ENCODE measurements at regions not wholly inside any gene's neighbourhood (a gene's known extent, or its start where the extent isn't known, plus 50 kb on each side); places are given as distances from the start of the nearest gene placed in this dataset.
A peak's percentile ranks its signal among the peaks of the same experiment; 100 is the strongest.

DNA sequence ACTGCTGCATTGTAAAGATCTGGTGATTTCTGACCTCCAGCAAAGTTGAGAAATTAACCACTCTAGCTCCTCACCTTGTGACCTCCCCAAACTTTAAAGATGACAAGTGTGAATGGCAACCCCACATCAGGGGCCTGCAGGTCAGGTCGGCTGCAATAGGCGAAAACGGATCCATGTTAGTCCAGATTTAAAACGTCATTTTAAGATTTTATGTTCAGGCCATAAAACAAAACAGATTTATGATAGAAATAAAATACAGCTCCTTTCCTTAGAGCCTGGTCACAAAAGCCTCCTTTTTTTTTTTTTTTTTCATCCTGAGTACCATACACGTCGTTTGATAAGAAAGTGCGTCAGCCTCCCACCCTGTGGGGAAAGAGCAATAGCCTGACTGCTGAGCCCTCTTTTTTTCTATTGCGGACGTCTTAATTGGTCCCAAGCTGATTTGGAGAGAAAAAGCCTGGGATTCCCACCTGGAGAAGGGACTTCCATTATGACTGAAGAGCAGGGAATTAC is 519.2 kb upstream of the NOX3 start:
- intact Hi-C loops (cut with DNase I, micrococcal nuclease): no loop called here
- DNase-seq: peak in 1 of 2 donors; percentile 25
- peak; percentile 89 for ATAC-seq

- intact Hi-C loops (cut with DNase I, micrococcal nuclease): no loop called here
- ATAC-seq (no peak), DNase-seq (no peak)
Measured at GRCh38 chr6:155974359-155974758, 518.7 kb upstream of the NOX3 start.

GRCh38 chr6:155970876-155971708 is 515.5 kb upstream of the NOX3 start:
- DNase-seq (no peak), ATAC-seq (peak; percentile 72)
- intact Hi-C loops (cut with DNase I, micrococcal nuclease): no loop called here

DNA sequence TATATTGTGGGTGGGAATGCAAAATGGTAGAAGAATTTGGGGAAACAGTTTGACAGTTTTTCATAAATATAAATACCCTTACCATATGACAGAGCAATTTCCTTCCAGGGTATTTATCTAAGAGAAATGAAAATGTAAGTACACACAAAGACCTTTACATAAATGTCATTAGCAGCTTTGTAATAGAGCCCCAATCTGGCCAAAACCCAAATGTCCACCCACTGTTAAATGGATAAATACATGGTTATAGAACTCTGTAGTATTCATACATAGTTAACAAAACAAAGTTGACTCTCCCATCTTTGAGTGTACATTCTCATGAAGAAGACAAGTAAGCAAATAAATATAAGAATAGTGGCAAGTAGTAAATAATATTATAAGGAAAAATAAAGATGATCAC is 514.8 kb upstream of the NOX3 start:
- intact Hi-C loops (cut with DNase I, micrococcal nuclease): no loop called here
- no peak for ATAC-seq

DNA sequence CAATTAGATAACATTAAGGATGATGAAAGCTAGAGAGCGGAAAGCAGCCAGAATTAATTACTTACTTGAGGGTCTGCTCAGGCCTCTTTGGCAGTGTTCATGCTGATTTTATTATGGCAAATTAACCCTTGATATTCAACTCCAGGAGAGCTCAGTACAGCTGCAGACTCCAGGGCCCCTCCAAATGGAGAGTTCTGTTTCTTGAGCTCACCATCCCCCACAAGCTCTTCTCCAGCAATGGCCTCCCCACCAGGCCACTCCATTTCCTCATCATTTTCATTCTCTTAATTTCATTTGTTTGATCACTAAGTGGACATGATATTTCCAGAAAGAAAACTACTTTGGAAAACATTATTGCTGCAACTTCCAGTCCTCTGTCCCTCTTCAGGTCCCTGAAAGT is 513.3 kb upstream of the NOX3 start:
- DNase-seq: no peak

More for the DNA sequence above, 514.8 kb upstream of the NOX3 start:
- no peak for DNase-seq

GRCh38 chr6:155967322-155967721 is 511.7 kb upstream of the NOX3 start:
- intact Hi-C loops (cut with DNase I, micrococcal nuclease): no loop called here
- no peak for ATAC-seq
- no peak for DNase-seq

More for the DNA sequence above, 513.3 kb upstream of the NOX3 start:
- ATAC-seq: no peak
- intact Hi-C loops (cut with DNase I, micrococcal nuclease): no loop called here

DNA sequence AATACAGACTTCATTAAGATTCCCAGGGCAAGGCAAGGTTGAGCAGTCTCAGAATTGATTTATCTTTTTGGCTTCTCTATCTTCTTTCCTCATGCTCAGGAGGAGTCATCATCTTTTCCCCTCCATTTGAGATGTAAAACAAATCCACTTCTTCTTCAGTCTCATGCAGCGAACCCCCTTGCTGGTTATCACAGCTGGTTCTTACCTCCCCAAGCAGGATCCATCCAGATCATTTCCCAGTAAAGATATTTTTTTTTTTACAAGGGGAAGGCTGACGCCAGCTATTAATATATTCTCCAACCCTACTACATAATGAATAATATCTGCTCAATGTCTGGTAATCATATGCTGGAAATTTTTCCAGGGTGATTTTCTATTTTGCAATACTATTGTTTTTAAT is 508.9 kb upstream of the NOX3 start:
- ATAC-seq: no peak
- no peak for DNase-seq
- intact Hi-C loops (cut with DNase I, micrococcal nuclease): no loop called here

DNA sequence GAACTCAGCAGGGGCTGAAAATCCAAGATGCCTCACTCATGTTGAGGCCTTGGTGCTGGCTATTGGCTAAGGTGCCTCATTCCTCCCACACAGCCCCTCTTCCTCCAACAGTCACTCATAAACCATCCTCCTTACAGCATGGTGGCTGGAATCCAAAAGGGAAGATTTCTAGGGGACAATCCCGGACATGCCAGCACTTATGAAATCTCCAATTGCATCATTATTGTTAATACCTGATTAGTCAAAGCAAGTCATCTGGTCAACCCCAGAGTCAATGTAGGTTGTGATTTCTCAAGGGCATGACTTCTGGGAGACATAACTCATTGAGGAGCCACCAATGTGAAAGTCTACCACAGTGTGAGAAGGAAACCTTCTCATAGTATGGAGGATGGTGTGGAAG is 506.6 kb upstream of the NOX3 start:
- no peak for ATAC-seq
- DNase-seq: no peak
- intact Hi-C loops (cut with DNase I, micrococcal nuclease): no loop called here

- intact Hi-C loops (cut with DNase I, micrococcal nuclease): no loop called here
- ATAC-seq (peak; percentile 89), DNase-seq (peak in 1 of 2 donors; percentile 35)
Measured at GRCh38 chr6:155959898-155960495, 504.4 kb upstream of the NOX3 start.

GRCh38 chr6:155958550-155958949 is 502.9 kb upstream of the NOX3 start:
- ATAC-seq: peak; percentile 93
- intact Hi-C loops (cut with DNase I, micrococcal nuclease): no loop called here
- peak; percentile 87 to 92 for DNase-seq

- DNase-seq (no peak), ATAC-seq (no peak)
- intact Hi-C loops (cut with DNase I, micrococcal nuclease): no loop called here
Measured at GRCh38 chr6:155955038-155955437, 499.4 kb upstream of the NOX3 start.

DNA sequence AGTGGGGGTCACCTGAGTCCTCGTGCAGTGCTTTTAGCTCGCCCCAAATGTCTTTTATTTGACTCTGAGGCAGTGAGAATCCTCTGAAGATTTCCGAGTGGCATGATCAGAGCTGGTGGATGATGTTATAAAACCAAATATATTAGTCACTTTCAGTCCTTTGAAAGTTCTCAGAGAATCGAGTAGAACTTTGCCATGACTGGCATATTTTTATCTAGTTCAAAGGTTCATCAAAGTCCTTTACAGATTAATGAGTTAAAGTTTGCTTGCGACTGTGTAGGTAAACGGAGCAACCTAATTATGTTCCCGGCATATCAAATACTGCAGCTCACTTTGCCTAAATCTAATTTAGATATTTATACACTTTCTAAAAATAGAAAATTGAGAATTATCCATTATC is 498.5 kb upstream of the NOX3 start:
- DNase-seq (no peak), ATAC-seq (no peak)
- intact Hi-C loops (cut with DNase I, micrococcal nuclease): no loop called here

GRCh38 chr6:155949256-155949655 is 493.6 kb upstream of the NOX3 start:
- ATAC-seq (no peak), DNase-seq (no peak)
- intact Hi-C loops (cut with DNase I, micrococcal nuclease): no loop called here

DNA sequence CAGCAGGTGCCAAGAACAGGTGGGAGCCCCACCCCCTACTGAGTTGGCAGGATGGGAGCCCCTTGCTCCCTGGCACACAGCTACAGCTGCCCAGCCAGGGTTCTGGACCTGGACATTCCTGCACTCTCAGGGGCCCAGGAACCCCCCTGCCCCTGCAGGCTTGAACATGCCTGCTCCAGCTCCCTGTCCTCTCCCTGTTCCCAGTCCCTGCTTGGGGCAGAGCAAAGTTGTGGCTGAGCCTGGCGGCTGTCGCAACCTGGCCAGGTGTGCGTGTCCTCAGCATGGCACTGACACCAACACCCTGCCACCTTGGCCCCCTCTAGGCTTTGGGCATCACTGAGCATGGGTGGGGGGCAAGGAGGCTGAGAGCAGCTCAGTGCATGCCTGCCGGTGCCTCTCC is 491.2 kb upstream of the NOX3 start:
- intact Hi-C loops (cut with DNase I, micrococcal nuclease): no loop called here
- ATAC-seq (no peak), DNase-seq (no peak)

GRCh38 chr6:155943635-155944034 is 488.0 kb upstream of the NOX3 start:
- DNase-seq (no peak), ATAC-seq (no peak)
- intact Hi-C loops (cut with DNase I, micrococcal nuclease): no loop called here

GRCh38 chr6:155939253-155939652 is 483.6 kb upstream of the NOX3 start:
- DNase-seq: no peak
- intact Hi-C loops (cut with DNase I, micrococcal nuclease): no loop called here
- ATAC-seq: no peak

- ATAC-seq: no peak
- DNase-seq: no peak
- intact Hi-C loops (cut with DNase I, micrococcal nuclease): no loop called here
Measured at GRCh38 chr6:155936551-155936950, 480.9 kb upstream of the NOX3 start.

- no peak for ATAC-seq
- intact Hi-C loops (cut with DNase I, micrococcal nuclease): no loop called here
- no peak for DNase-seq
Measured at GRCh38 chr6:155936127-155936526, 480.5 kb upstream of the NOX3 start.

DNA sequence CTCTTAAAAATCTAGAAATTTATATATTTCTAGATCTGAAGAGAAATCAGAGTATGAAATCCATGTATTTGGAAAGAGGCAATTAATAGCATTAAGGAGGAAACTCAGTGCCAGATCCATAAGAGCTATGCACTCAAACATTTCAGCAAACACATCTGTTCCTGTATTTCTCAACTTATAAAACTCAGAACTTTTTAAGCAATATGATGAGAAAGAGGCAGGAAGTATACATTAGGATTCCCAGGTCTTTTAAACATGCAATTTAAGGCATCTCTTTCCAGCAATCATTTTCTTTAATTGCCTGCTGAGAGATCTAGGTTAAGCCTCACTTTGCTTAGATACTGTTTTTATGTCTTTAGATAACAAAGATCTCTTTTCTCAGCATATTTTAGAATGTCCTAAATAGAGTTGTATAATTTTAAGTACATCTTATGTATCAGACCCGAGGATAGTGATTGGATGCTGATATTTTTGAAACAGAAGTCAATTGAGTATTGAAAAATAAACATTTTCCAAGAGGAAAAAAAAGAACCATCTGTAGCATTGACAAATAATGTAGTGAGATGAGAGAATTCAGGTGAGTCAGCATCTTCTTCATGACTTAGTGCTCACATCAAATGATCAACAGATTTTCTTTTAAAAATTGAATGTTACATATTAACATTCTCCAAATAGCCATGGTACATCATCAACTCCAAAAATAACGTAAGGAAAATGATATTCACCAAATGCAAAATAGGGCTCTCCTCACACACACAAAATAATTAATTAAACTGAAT is 461.4 kb upstream of the NOX3 start:
- ATAC-seq (no peak), DNase-seq (no peak)
- intact Hi-C loops (cut with DNase I, micrococcal nuclease): no loop called here

DNA sequence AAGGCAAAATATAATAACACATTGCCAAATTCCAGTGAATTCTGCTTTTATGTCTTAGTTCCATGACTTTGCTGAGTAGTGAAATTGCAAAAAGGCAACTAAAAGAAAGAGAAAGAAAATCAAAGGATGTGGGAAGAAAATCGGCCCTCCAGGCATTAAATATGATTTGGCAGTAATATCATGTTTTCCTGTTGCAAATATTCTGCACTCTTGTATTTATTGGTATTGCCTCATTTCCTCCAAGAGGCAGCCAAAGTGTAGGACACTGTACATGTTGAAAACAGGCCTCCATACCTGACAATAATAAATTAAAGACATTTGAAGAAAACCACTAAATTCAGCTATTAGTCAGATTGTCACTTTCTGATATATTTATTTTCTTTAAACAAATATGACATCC is 460.0 kb upstream of the NOX3 start:
- intact Hi-C loops (cut with DNase I, micrococcal nuclease): no loop called here
- ATAC-seq (no peak), DNase-seq (no peak)
